Endothelial cell of umbilical vein (primary cell): ENCODE measurements at regions not wholly inside any gene's neighbourhood (a gene's known extent, or its start where the extent isn't known, plus 50 kb on each side); places are given as distances from the start of the nearest gene placed in this dataset.

Source experiments
- BruUV-seq: library from RNA; stranded (reverse); fragments of 400-500 nt; replicated peaks from 2 replicates; lab custom pipeline; 2021; lab: Mats Ljungman, UMichigan
- CTCF ChIA-PET: fragments of 300-600, 350-600 bp; sonication (Branson Sonifier 250); formaldehyde crosslinking; loops from one replicate; lab custom pipeline; 2021; ENCODE audit warnings: antibody characterized with exemption, inconsistent platforms; lab: Charles Lee
- POLR2A ChIA-PET: fragments of 300-600, 350-600 bp; sonication (Branson Sonifier 250); formaldehyde crosslinking; loops from one replicate; lab custom pipeline; 2021; ENCODE audit warnings: antibody characterized with exemption, inconsistent platforms; lab: Charles Lee
- DNase-seq: peaks from one replicate; pipeline ENCODE4 v3.0.0-alpha.2; 2011; ENCODE audit warnings: low read depth, low spot score
- FAIRE-seq: peaks from 2 replicates; lab custom pipeline; 2011; peaks lifted over from hg19 to GRCh38; lab: Jason Lieb, UNC
- H2AFZ ChIP-seq: 2 replicates; pipeline ENCODE4 v1.6.0; 2012; ENCODE audit warnings: low read depth, low read length, control low read depth, inconsistent platforms
- H3K27ac ChIP-seq: 2 replicates; pipeline ENCODE4 v1.5.1; 2011; ENCODE audit warnings: low read depth, mild to moderate bottlenecking, control low read depth, low read length, moderate library complexity; ENCODE audit not compliant: insufficient read depth
- H3K27me3 ChIP-seq, 2 experiments: 2 replicates each; pipeline versions ENCODE4 v1.6.0 to v1.6.1; 2011; ENCODE audit warnings: low read length in 2 of 2, mixed read lengths in 1 of 2; ENCODE audit not compliant: control insufficient read depth in 2 of 2, insufficient read depth in 2 of 2
- H3K36me3 ChIP-seq, 2 experiments: 2 replicates in 1 of 2; 3 replicates in 1 of 2; pipeline ENCODE4 v1.5.1; 2011; ENCODE audit warnings: low read length in 2 of 2, mild to moderate bottlenecking in 1 of 2, moderate library complexity in 1 of 2; ENCODE audit not compliant: control insufficient read depth in 2 of 2, insufficient read depth in 2 of 2; ENCODE audit errors: extremely low read depth in 1 of 2
- H3K4me1 ChIP-seq: 3 replicates; pipeline ENCODE4 v1.5.1; 2011; ENCODE audit warnings: mild to moderate bottlenecking, low read length; ENCODE audit not compliant: control insufficient read depth, insufficient read depth; ENCODE audit errors: extremely low read depth
- H3K4me2 ChIP-seq: 2 replicates; pipeline ENCODE4 v1.6.1; 2011; ENCODE audit warnings: low read length, control low read depth, mixed read lengths; ENCODE audit not compliant: insufficient read depth
- H3K4me3 ChIP-seq, 3 experiments: fragments of 200-600 bp in 1 of 3; sonication (generic), shearing (Covaris generic) in 1 of 3; replicated peaks in 1 of 3; 2 replicates each; pipeline ENCODE4 v1.5.1; 2011 to 2016; ENCODE audit warnings: control low read depth in 3 of 3, low read length in 3 of 3, mild to moderate bottlenecking in 2 of 3, inconsistent platforms in 1 of 3, low read depth in 1 of 3, moderate library complexity in 1 of 3; ENCODE audit not compliant: insufficient read depth in 1 of 3
- H3K79me2 ChIP-seq: 2 replicates; pipeline ENCODE4 v1.6.0; 2012; ENCODE audit warnings: low read length, inconsistent platforms; ENCODE audit not compliant: control insufficient read depth, insufficient read depth
- H3K9ac ChIP-seq: replicated peaks from 2 replicates; pipeline ENCODE3; 2011; ENCODE audit warnings: low read length, control low read depth; ENCODE audit not compliant: insufficient read depth; ENCODE audit errors: extremely low read depth
- H3K9me1 ChIP-seq: replicated peaks from 3 replicates; pipeline ENCODE4 v1.6.0; 2011; ENCODE audit warnings: mild to moderate bottlenecking, low read length; ENCODE audit not compliant: control insufficient read depth, insufficient read depth; ENCODE audit errors: extremely low read depth
- H3K9me3 ChIP-seq: replicated peaks from 2 replicates; pipeline ENCODE4 v1.5.1; 2012; ENCODE audit warnings: low read length, inconsistent platforms; ENCODE audit not compliant: control insufficient read depth, insufficient read depth
- H4K20me1 ChIP-seq: replicated peaks from 2 replicates; pipeline ENCODE3; 2011; ENCODE audit warnings: mild to moderate bottlenecking, low read length; ENCODE audit not compliant: control insufficient read depth, insufficient read depth; ENCODE audit errors: extremely low read depth
- CTCF ChIP-seq, 2 donors: IDR thresholded peaks; 1 replicate in 1 of 2; 2 replicates in 1 of 2; pipeline ENCODE4 v1.5.1; 2011; ENCODE audit warnings: low read length in 2 of 2, mild to moderate bottlenecking in 2 of 2, moderate library complexity in 2 of 2, control low read depth in 1 of 2, inconsistent platforms in 1 of 2, low read depth in 1 of 2; ENCODE audit not compliant: insufficient read depth in 1 of 2; ENCODE audit errors: extremely low read depth in 1 of 2
- EZH2 ChIP-seq: IDR thresholded peaks from 2 replicates; pipeline ENCODE4 v1.6.1; 2012; ENCODE audit warnings: borderline replicate concordance, low read depth, mild to moderate bottlenecking, moderate library complexity, low read length, inconsistent platforms; ENCODE audit not compliant: severe bottlenecking
- FOS ChIP-seq: IDR thresholded peaks from 2 replicates; pipeline ENCODE4 v1.6.1; 2011; ENCODE audit warnings: mild to moderate bottlenecking, low read length, moderate library complexity, borderline replicate concordance; ENCODE audit not compliant: insufficient read depth
- GATA2 ChIP-seq: IDR thresholded peaks from 2 replicates; pipeline ENCODE4 v1.7.0; 2011; ENCODE audit warnings: low read depth, mild to moderate bottlenecking, moderate library complexity, mixed read lengths, low read length; ENCODE audit not compliant: insufficient read length, insufficient read depth
- JUN ChIP-seq: IDR thresholded peaks from 2 replicates; pipeline ENCODE4 v1.6.1; 2011; ENCODE audit warnings: borderline replicate concordance, low read depth; ENCODE audit not compliant: insufficient read length, insufficient read depth
- MAX ChIP-seq: IDR thresholded peaks from 2 replicates; pipeline ENCODE4 v1.6.1; 2011; ENCODE audit not compliant: insufficient read depth, insufficient read length
- MYC ChIP-seq: IDR thresholded peaks from one replicate; pipeline ENCODE4 v1.6.1; 2011; ENCODE audit warnings: mild to moderate bottlenecking, low read depth, low read length
- POLR2A ChIP-seq: IDR thresholded peaks from 2 replicates; pipeline ENCODE4 v1.6.1; 2012; ENCODE audit warnings: low read depth, mild to moderate bottlenecking, control low read depth, low read length
- POLR2AphosphoS5 ChIP-seq: IDR thresholded peaks from 2 replicates; pipeline ENCODE4 v1.6.1; 2012; ENCODE audit warnings: low read depth, mild to moderate bottlenecking, control low read depth, low read length, moderate library complexity; ENCODE audit not compliant: insufficient read depth
- dilution Hi-C: fragments of 300-500 bp; cut with MboI; formaldehyde crosslinking; loops from one replicate; pipeline ENCODE4 v1.15.0; 2019; ENCODE audit warnings: low sequenced_read_pairs; ENCODE audit not compliant: extremely low pct_ligation_motif_present
- intact Hi-C: fragments of 100-400 bp; cut with micrococcal nuclease; formaldehyde crosslinking; loops from one replicate; pipeline ENCODE4 v1.10.0; 2022

- H4K20me1 ChIP-seq, result no peaks in the 10 kb centered on the region
- POLR2A ChIA-PET, result no interaction called here
- H3K9me1 ChIP-seq, result no peaks in the 10 kb centered on the region
- no peaks in the 10 kb centered on the region for H3K79me2 ChIP-seq
- no peaks in the 10 kb centered on the region for H3K9me3 ChIP-seq
- CTCF ChIA-PET, result no interaction called here
- no peaks in the 10 kb centered on the region for H3K27me3 ChIP-seq
- intact Hi-C loops (no loop called here), dilution Hi-C loops (no loop called here)
- H3K4me2 ChIP-seq, result no peak overlapping the region
- no peak overlapping the region for H3K4me3 ChIP-seq
- no peak overlapping the region for H2AFZ ChIP-seq
- no peak overlapping the region for H3K9ac ChIP-seq
- no peak for DNase-seq
- FAIRE-seq, result no peak
- H3K4me1 ChIP-seq, result no peaks in the 10 kb centered on the region
- TF ChIP-seq MAX, result no peak
- TF ChIP-seq CTCF (IDR thresholded peaks at IDR 0.05; ENCODE audit: extremely low read depth in 1 of 2, insufficient read depth in 1 of 2, low read depth in 1 of 2, low read length in 2 of 2), result no peak
- no peak for TF ChIP-seq POLR2A
- no peak for TF ChIP-seq EZH2
- TF ChIP-seq FOS, result no peak
- TF ChIP-seq POLR2AphosphoS5, result no peak
- no peak for TF ChIP-seq MYC
- TF ChIP-seq GATA2, result no peak
- no peak for TF ChIP-seq JUN
- H3K27ac ChIP-seq, result no peak overlapping the region
- no TSS peak for BruUV-seq
- H3K36me3 ChIP-seq, result no peaks in the 10 kb centered on the region
Measured at GRCh38 chr4:64144994-64145393, 264.3 kb downstream of the TECRL start.
